ENCODE measurements at regions not wholly inside any gene's neighbourhood (a gene's known extent, or its start where the extent isn't known, plus 50 kb on each side); places are given as distances from the start of the nearest gene placed in this dataset.

DNA sequence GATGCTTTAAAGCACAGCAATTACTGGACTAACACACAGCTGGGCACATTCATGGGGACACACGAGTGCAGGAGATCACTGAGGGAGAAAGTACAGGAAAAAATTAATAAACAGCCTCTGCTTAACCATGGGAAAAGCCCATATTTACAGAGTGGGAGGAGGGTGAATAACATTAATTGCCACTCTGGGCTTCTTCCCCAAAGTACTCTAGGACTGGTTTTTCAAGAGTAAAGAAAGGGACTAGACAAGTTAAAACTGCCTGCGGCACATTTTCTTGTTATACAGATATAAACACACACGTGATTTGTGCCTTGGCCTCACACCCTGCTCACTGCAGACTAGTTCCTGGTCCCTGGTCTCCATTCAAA, 179.7 kb upstream of the TET2 start:
- ChIA-PET POLR2A (interaction anchor here (1.0 kb wide), 1 partner anchor 57 kb away, joined by 4 read pairs; no protein-coding TSS in a partner anchor), CTCF (no interaction called here)
- Mint-ChIP-seq H3K9me3 (ENCODE audit: unreplicated experiment) (peaks cover 7% of the 10 kb centered on the region), H3K36me3 (ENCODE audit: insufficient read depth, unreplicated experiment) (no peaks in the 10 kb centered on the region), H3K4me3 (ENCODE audit: unreplicated experiment) (no peak overlapping the region), H3K27ac (ENCODE audit: low read depth, unreplicated experiment) (peak overlapping the region; percentile 25), H3K4me1 (ENCODE audit: insufficient read depth, unreplicated experiment) (peaks cover 30% of the 10 kb centered on the region), H3K27me3 (ENCODE audit: insufficient read depth, unreplicated experiment) (no peaks in the 10 kb centered on the region)
- BruUV-seq (replicated peaks) = no TSS peak
- TF ChIP-seq, protein P1, sequence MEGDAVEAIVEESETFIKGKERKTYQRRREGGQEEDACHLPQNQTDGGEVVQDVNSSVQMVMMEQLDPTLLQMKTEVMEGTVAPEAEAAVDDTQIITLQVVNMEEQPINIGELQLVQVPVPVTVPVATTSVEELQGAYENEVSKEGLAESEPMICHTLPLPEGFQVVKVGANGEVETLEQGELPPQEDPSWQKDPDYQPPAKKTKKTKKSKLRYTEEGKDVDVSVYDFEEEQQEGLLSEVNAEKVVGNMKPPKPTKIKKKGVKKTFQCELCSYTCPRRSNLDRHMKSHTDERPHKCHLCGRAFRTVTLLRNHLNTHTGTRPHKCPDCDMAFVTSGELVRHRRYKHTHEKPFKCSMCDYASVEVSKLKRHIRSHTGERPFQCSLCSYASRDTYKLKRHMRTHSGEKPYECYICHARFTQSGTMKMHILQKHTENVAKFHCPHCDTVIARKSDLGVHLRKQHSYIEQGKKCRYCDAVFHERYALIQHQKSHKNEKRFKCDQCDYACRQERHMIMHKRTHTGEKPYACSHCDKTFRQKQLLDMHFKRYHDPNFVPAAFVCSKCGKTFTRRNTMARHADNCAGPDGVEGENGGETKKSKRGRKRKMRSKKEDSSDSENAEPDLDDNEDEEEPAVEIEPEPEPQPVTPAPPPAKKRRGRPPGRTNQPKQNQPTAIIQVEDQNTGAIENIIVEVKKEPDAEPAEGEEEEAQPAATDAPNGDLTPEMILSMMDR (IDR thresholded peaks at IDR 0.05; ENCODE audit: unreplicated experiment) = no peak
- intact Hi-C loops (cut with micrococcal nuclease) = no loop called here
- no peak for DNase-seq (ENCODE audit: unreplicated experiment)

DNA sequence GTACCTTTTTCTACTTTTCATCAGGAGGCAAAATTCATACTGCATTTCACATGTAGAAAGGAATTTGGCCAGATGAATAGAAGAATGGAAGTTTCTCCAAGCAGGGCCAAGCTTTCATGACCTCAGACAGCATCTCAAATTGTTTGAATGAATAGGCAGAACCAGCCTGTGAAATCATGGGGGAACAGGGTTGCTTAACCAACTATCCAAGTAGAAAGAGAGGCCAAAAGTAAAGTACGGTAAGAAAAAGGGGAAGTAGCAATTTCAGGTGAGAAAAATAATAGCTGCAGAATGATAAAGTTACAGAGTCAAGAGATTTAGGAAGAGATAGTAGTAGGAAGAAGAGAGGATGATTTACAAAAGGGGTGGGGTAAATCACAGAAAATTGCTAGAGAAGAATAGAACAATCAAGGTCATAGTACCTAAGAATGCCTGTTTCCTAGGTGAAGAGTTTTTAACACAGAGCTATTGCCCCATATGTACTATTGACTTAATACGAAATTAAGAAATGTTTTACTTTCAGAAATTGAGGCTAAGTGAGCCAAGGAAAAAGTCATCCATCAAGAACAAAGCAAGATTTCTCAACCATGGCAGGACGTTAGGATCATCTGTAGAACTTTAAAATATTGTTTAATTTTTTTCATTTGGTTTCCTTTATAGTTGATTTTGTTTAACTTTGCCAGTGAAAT, 177.1 kb upstream of the TET2 start:
- Mint-ChIP-seq H3K9me3 (ENCODE audit: unreplicated experiment) (peaks cover 7% of the 10 kb centered on the region), H3K27me3 (ENCODE audit: insufficient read depth, unreplicated experiment) (no peaks in the 10 kb centered on the region), H3K4me1 (ENCODE audit: insufficient read depth, unreplicated experiment) (peaks cover 37% of the 10 kb centered on the region), H3K27ac (ENCODE audit: low read depth, unreplicated experiment) (peak overlapping the region; percentile 13), H3K4me3 (ENCODE audit: unreplicated experiment) (peak overlapping the region; percentile 7), H3K36me3 (ENCODE audit: insufficient read depth, unreplicated experiment) (no peaks in the 10 kb centered on the region)
- TF ChIP-seq, protein P1 (IDR thresholded peaks at IDR 0.05; ENCODE audit: unreplicated experiment) = no peak
- BruUV-seq (replicated peaks) = no TSS peak
- CTCF ChIA-PET = interaction anchor here (0.6 kb wide), 1 partner anchor 835 kb away, joined by 3 read pairs; no protein-coding TSS in a partner anchor
- DNase-seq (ENCODE audit: unreplicated experiment) = peak; percentile 47
- POLR2A ChIA-PET = interaction anchor here (0.7 to 1.3 kb wide), 3 partner anchors 42 to 178 kb away, joined by 3 to 4 read pairs (median 4); no protein-coding TSS in a partner anchor
- intact Hi-C loops (cut with micrococcal nuclease) = no loop called here

- H3K4me3 Mint-ChIP-seq (ENCODE audit: unreplicated experiment) = no peak overlapping the region
- peaks cover 34% of the 10 kb centered on the region for H3K4me1 Mint-ChIP-seq (ENCODE audit: insufficient read depth, unreplicated experiment)
- peaks cover 7% of the 10 kb centered on the region for H3K9me3 Mint-ChIP-seq (ENCODE audit: unreplicated experiment)
- DNase-seq (ENCODE audit: unreplicated experiment) = peak; percentile 57
- no TSS peak for BruUV-seq (replicated peaks)
- ChIA-PET CTCF (interaction anchor here (0.5 to 0.6 kb wide), 2 partner anchors 57 to 1773 kb away, joined by 3 read pairs; no protein-coding TSS in a partner anchor), POLR2A (interaction anchor here (0.8 kb wide), 2 partner anchors 176 to 500 kb away, joined by 3 read pairs; no protein-coding TSS in a partner anchor)
- intact Hi-C loops (cut with micrococcal nuclease) = no loop called here
- no peaks in the 10 kb centered on the region for H3K27me3 Mint-ChIP-seq (ENCODE audit: insufficient read depth, unreplicated experiment)
- H3K27ac Mint-ChIP-seq (ENCODE audit: low read depth, unreplicated experiment) = peak overlapping the region; percentile 78
- H3K36me3 Mint-ChIP-seq (ENCODE audit: insufficient read depth, unreplicated experiment) = no peaks in the 10 kb centered on the region
- TF ChIP-seq, protein P1 (IDR thresholded peaks at IDR 0.05; ENCODE audit: unreplicated experiment) = no peak
Observed at GRCh38 chr4:104971462-104971861, 175.2 kb upstream of the TET2 start.

DNA sequence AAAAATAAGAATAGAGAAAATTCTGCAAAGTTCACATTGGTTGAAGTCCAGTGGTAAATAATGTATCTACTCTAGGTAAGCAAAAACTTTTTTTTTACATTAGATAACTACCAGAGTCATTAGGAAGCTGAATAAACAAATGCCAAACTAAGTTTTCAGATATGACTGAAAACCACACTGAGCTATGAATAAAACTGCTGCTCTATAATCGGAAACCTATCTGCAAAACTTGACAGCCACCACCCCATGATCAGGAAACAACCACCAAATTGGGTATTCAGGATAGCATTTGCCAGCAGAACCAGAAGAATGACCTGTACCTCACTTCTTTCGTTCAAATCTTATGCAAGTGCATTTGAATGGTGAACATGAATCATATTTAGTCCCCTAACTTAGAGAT, 173.0 kb upstream of the TET2 start:
- ChIA-PET POLR2A (interaction anchor here (0.6 to 1.5 kb wide), 2 partner anchors 25 to 81 kb away, joined by 3 to 5 read pairs; no protein-coding TSS in a partner anchor), CTCF (no interaction called here)
- no TSS peak for BruUV-seq (replicated peaks)
- no peak for DNase-seq (ENCODE audit: unreplicated experiment)
- H3K36me3 Mint-ChIP-seq (ENCODE audit: insufficient read depth, unreplicated experiment) = no peaks in the 10 kb centered on the region
- TF ChIP-seq, protein P1 (IDR thresholded peaks at IDR 0.05; ENCODE audit: unreplicated experiment) = no peak
- intact Hi-C loops (cut with micrococcal nuclease) = no loop called here
- no peaks in the 10 kb centered on the region for H3K27me3 Mint-ChIP-seq (ENCODE audit: insufficient read depth, unreplicated experiment)
- H3K9me3 Mint-ChIP-seq (ENCODE audit: unreplicated experiment) = peaks cover 7% of the 10 kb centered on the region
- peaks cover 27% of the 10 kb centered on the region for H3K4me1 Mint-ChIP-seq (ENCODE audit: insufficient read depth, unreplicated experiment)
- no peak overlapping the region for H3K27ac Mint-ChIP-seq (ENCODE audit: low read depth, unreplicated experiment)
- no peak overlapping the region for H3K4me3 Mint-ChIP-seq (ENCODE audit: unreplicated experiment)

Data from MCF 10A (cell line).